HFF-Myc (cell line): ENCODE measurements at regions not wholly inside any gene's neighbourhood (a gene's known extent, or its start where the extent isn't known, plus 50 kb on each side); places are given as distances from the start of the nearest gene placed in this dataset.

Experiments used
- DNase-seq: peaks from one replicate; pipeline ENCODE4 v3.0.0-alpha.2; 2011; ENCODE audit warnings: low read depth; ENCODE audit errors: extremely low read depth
- H3K4me3 ChIP-seq: replicated peaks from 2 replicates; pipeline ENCODE4 v1.5.1; 2011; ENCODE audit warnings: low read depth, mild to moderate bottlenecking, control low read depth, low read length
- CTCF ChIP-seq: IDR thresholded peaks from 2 replicates; pipeline ENCODE4 v1.5.1; 2012; ENCODE audit warnings: mild to moderate bottlenecking, low read depth, low read length, control low read depth; ENCODE audit errors: missing control alignments

- TF ChIP-seq CTCF: no peak
- H3K4me3 ChIP-seq: no peak overlapping the region
- DNase-seq: no peak
These were observed 277.9 kb upstream of the TCF21 start for GRCh38 chr6:133610971-133611370.

GRCh38 chr6:133612459-133612858 is 276.5 kb upstream of the TCF21 start:
- H3K4me3 ChIP-seq: no peak overlapping the region
- no peak for DNase-seq
- no peak for TF ChIP-seq CTCF

- DNase-seq: no peak
- no peak for TF ChIP-seq CTCF
These were observed 275.7 kb upstream of the TCF21 start for GRCh38 chr6:133613211-133613610.

GRCh38 chr6:133621751-133622150 is 267.2 kb upstream of the TCF21 start:
- no peak overlapping the region for H3K4me3 ChIP-seq
- DNase-seq: no peak
- TF ChIP-seq CTCF: no peak

More at GRCh38 chr6:133613211-133613610, 275.7 kb upstream of the TCF21 start:
- H3K4me3 ChIP-seq: no peak overlapping the region

GRCh38 chr6:133623065-133623464 is 265.8 kb upstream of the TCF21 start:
- no peak overlapping the region for H3K4me3 ChIP-seq
- TF ChIP-seq CTCF: no peak
- no peak for DNase-seq

GRCh38 chr6:133623621-133624020 is 265.3 kb upstream of the TCF21 start:
- H3K4me3 ChIP-seq: no peak overlapping the region
- DNase-seq: no peak
- no peak for TF ChIP-seq CTCF

GRCh38 chr6:133626096-133626666 is 262.7 kb upstream of the TCF21 start:
- DNase-seq: no peak
- no peak for TF ChIP-seq CTCF
- no peak overlapping the region for H3K4me3 ChIP-seq
